ENCODE measurements at regions not wholly inside any gene's neighbourhood (a gene's known extent, or its start where the extent isn't known, plus 50 kb on each side); places are given as distances from the start of the nearest gene placed in this dataset.
"Not testable (repeated sequence)": the region's sequence is repeated elsewhere in the genome, so short reads cannot be mapped to it uniquely, and the experiment has no call there.

GRCh38 chr5:111921691-111922090 lies 164.7 kb upstream of the NREP start:
- TF ChIP-seq, protein P1, sequence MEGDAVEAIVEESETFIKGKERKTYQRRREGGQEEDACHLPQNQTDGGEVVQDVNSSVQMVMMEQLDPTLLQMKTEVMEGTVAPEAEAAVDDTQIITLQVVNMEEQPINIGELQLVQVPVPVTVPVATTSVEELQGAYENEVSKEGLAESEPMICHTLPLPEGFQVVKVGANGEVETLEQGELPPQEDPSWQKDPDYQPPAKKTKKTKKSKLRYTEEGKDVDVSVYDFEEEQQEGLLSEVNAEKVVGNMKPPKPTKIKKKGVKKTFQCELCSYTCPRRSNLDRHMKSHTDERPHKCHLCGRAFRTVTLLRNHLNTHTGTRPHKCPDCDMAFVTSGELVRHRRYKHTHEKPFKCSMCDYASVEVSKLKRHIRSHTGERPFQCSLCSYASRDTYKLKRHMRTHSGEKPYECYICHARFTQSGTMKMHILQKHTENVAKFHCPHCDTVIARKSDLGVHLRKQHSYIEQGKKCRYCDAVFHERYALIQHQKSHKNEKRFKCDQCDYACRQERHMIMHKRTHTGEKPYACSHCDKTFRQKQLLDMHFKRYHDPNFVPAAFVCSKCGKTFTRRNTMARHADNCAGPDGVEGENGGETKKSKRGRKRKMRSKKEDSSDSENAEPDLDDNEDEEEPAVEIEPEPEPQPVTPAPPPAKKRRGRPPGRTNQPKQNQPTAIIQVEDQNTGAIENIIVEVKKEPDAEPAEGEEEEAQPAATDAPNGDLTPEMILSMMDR (IDR thresholded peaks at IDR 0.05) = not testable (repeated sequence)
- TF ChIP-seq POLR2A (IDR thresholded peaks at IDR 0.05) = not testable (repeated sequence)
